HepG2 (cell line): ENCODE measurements at regions not wholly inside any gene's neighbourhood (a gene's known extent, or its start where the extent isn't known, plus 50 kb on each side); places are given as distances from the start of the nearest gene placed in this dataset.
"Not testable (repeated sequence)": the region's sequence is repeated elsewhere in the genome, so short reads cannot be mapped to it uniquely, and the experiment has no call there.

Experiments
- ATAC-seq: fragments of 200-7000 bp; cut with Tn5 transposase; 3 replicates; pipeline ENCODE4 v1.9.1; 2020; ENCODE audit warnings: mild to moderate bottlenecking, moderate library complexity
- BruUV-seq: library from RNA; stranded (reverse); fragments of 400-500 nt; replicated peaks from 2 replicates; lab custom pipeline; 2021; lab: Mats Ljungman, UMichigan
- CTCF ChIA-PET: fragments of 300-600 bp; formaldehyde crosslinking; extraction: SDS; loops from one replicate; lab custom pipeline; 2021; ENCODE audit warnings: low total read pairs, inconsistent platforms, low intra/inter-chr PET ratio; lab: Yijun Ruan, JAX
- POLR2A ChIA-PET: fragments of 350-600 bp; sonication (Branson Sonifier 250); formaldehyde crosslinking; loops from one replicate; lab custom pipeline; 2020; ENCODE audit warnings: antibody characterized with exemption, inconsistent platforms; lab: Yijun Ruan, JAX
- DNase-seq: peaks from one replicate; pipeline ENCODE4 v3.0.0-alpha.2; 2015; ENCODE audit warnings: low spot score
- FAIRE-seq: peaks from 3 replicates; lab custom pipeline; 2011; peaks lifted over from hg19 to GRCh38; lab: Jason Lieb, UNC
- H2AFZ ChIP-seq: one replicate; pipeline ENCODE4 v1.6.1; 2011; ENCODE audit warnings: low read length, inconsistent platforms
- H3K27ac ChIP-seq: fragments of 300-600 bp; 3 replicates; pipeline ENCODE4 v1.8.0; 2011; ENCODE audit warnings: mixed run types, mild to moderate bottlenecking, mixed read lengths, low read length, inconsistent platforms; ENCODE audit not compliant: insufficient read depth; ENCODE audit errors: extremely low read length
- H3K27me3 ChIP-seq, 2 experiments: fragments of 200-600 bp in 1 of 2; 2 replicates in 1 of 2; 3 replicates in 1 of 2; pipeline versions ENCODE4 v1.6.0 to v1.8.0; 2011; ENCODE audit warnings: low read length in 2 of 2, mild to moderate bottlenecking in 2 of 2, moderate library complexity in 2 of 2, inconsistent platforms in 1 of 2; ENCODE audit not compliant: insufficient read depth in 2 of 2, control insufficient read depth in 1 of 2
- H3K36me3 ChIP-seq, 2 experiments: fragments of 200-600 bp in 1 of 2; replicated peaks in 1 of 2; 2 replicates in 1 of 2; 3 replicates in 1 of 2; pipeline versions ENCODE4 v1.5.1 to v1.8.0; 2011; ENCODE audit warnings: low read length in 2 of 2, inconsistent platforms in 1 of 2; ENCODE audit not compliant: insufficient read depth in 2 of 2, control insufficient read depth in 1 of 2
- H3K4me1 ChIP-seq: 2 replicates; pipeline ENCODE4 v1.5.1; 2012; ENCODE audit warnings: low read length, inconsistent platforms; ENCODE audit not compliant: insufficient read depth
- H3K4me2 ChIP-seq: 2 replicates; pipeline ENCODE4 v1.6.0; 2011; ENCODE audit warnings: low read depth, low read length, inconsistent platforms
- H3K4me3 ChIP-seq, 3 experiments: fragments of 200-600 bp in 1 of 3; sonication (generic), shearing (Covaris generic) in 1 of 3; replicated peaks in 1 of 3; 2 replicates each; pipeline ENCODE4 v1.5.1; 2011 to 2016; ENCODE audit warnings: low read length in 3 of 3, inconsistent platforms in 2 of 3, low read depth in 2 of 3, mild to moderate bottlenecking in 2 of 3, control low read depth in 1 of 3, mixed read lengths in 1 of 3; ENCODE audit not compliant: insufficient read depth in 1 of 3
- H3K79me2 ChIP-seq: one replicate; pipeline ENCODE4 v1.6.1; 2011; ENCODE audit warnings: low read length, inconsistent platforms; ENCODE audit not compliant: insufficient read depth
- H3K9ac ChIP-seq: 2 replicates; pipeline ENCODE4 v1.6.0; 2011; ENCODE audit warnings: mild to moderate bottlenecking, low read depth, low read length, inconsistent platforms; ENCODE audit not compliant: insufficient read depth
- H3K9me3 ChIP-seq: 2 replicates; pipeline ENCODE4 v1.5.1; 2012; ENCODE audit warnings: mild to moderate bottlenecking, low read length
- H4K20me1 ChIP-seq: 2 replicates; pipeline ENCODE4 v1.6.0; 2011; ENCODE audit warnings: inconsistent platforms, mild to moderate bottlenecking, low read length, moderate library complexity; ENCODE audit not compliant: insufficient read depth
- DMAP1 ChIP-seq: IDR thresholded peaks from 2 replicates; pipeline ENCODE4 v1.6.1; 2016
- FOSL2 ChIP-seq: sonication (generic); formaldehyde crosslinking; IDR thresholded peaks from 2 replicates; pipeline ENCODE4 v1.4.0; 2020; ENCODE audit warnings: missing genetic modification reagents
- IKZF1 ChIP-seq: fragments of 450-650 bp; IDR thresholded peaks from 2 replicates; pipeline ENCODE4 v1.7.1; 2016
- KDM5B ChIP-seq: sonication (generic); formaldehyde crosslinking; IDR thresholded peaks from 2 replicates; pipeline ENCODE4 v1.4.0; 2020; ENCODE audit warnings: missing genetic modification reagents, mild to moderate bottlenecking, borderline replicate concordance
- NFKBIZ ChIP-seq: IDR thresholded peaks from 2 replicates; pipeline ENCODE4 v1.6.1; 2018; ENCODE audit warnings: missing genetic modification reagents, missing compliant biosample characterization
- NPAS2 ChIP-seq: sonication (generic); formaldehyde crosslinking; IDR thresholded peaks from 2 replicates; pipeline ENCODE4 v1.8.0; 2022; ENCODE audit warnings: mild to moderate bottlenecking, missing genetic modification reagents, borderline replicate concordance
- REPIN1 ChIP-seq: sonication (generic); formaldehyde crosslinking; IDR thresholded peaks from 2 replicates; pipeline ENCODE4 v1.8.0; 2022; ENCODE audit warnings: missing genetic modification reagents, low read depth, mild to moderate bottlenecking, borderline replicate concordance
- SNRNP70 ChIP-seq: fragments of 200-400 bp; formaldehyde crosslinking; IDR thresholded peaks from 2 replicates; pipeline ENCODE4 v1.6.1; 2017; ENCODE audit warnings: mild to moderate bottlenecking, low read depth, low read length, moderate library complexity
- ZNF558 ChIP-seq: sonication (generic); formaldehyde crosslinking; IDR thresholded peaks from 2 replicates; pipeline ENCODE4 v1.9.0; 2022; ENCODE audit warnings: mild to moderate bottlenecking, missing genetic modification reagents, borderline replicate concordance
- WGBS: methylation state at CpG from one replicate; pipeline ENCODE4 v1.1.6; 2017; ENCODE audit warnings: low lambda C conversion rate; 5-methylcytosine and 5-hydroxymethylcytosine counted together
- in situ Hi-C: cut with HindIII; loops from 2 replicates; pipeline ENCODE4 v1.10.0; 2017; ENCODE audit warnings: low pct_unique_long_range_greater_than_20kb; ENCODE audit not compliant: extremely low pct_ligation_motif_present
- intact Hi-C: fragments of 100-400 bp; cut with micrococcal nuclease; formaldehyde crosslinking; loops from one replicate; pipeline ENCODE4 v1.10.0; 2022; ENCODE audit not compliant: unreplicated experiment
- TF ChIP-seq, protein P1 (sequence below): fragments of 450-650 bp; IDR thresholded peaks from 2 replicates; pipeline ENCODE4 v1.6.1; 2017; ENCODE audit warnings: mild to moderate bottlenecking
- TF ChIP-seq, protein P2 (sequence below): sonication (generic); formaldehyde crosslinking; IDR thresholded peaks from 2 replicates; pipeline ENCODE4 v1.4.0; 2020; ENCODE audit warnings: mild to moderate bottlenecking, missing genetic modification reagents, borderline replicate concordance

DNA sequence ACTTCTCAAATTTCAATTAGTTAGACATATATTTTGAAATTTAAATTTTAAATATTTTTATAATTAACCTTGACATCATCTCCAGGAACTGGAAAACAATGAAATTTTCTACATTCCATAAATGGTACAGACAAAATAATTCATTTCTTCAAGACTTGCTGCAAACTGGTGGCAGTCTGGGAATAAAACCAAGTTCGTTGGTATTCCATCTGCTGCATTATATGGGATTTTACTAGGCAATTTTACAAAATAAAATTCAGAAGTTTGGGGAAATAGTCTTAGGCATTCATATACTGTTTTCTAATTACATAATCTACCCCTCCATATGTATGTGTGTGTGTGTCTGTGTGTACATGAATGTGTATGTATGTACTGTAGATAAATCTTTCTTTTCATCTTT, 984.6 kb upstream of the KCND2 start:
- no peak for DNase-seq
- H3K79me2 ChIP-seq = no peaks in the 10 kb centered on the region
- intact Hi-C loops = no loop called here
- H3K9me3 ChIP-seq = no peaks in the 10 kb centered on the region
- no peak overlapping the region for H2AFZ ChIP-seq
- TF ChIP-seq KDM5B (CRISPR knock-in tag) (no peak), SNRNP70 (no peak), REPIN1 (CRISPR knock-in tag) (no peak), NPAS2 (CRISPR knock-in tag) (no peak), ZNF558 (CRISPR knock-in tag) (no peak), DMAP1 (no peak), FOSL2 (CRISPR knock-in tag) (no peak), NFKBIZ (CRISPR knock-in tag) (no peak), IKZF1 (no peak)
- TF ChIP-seq, protein P1, sequence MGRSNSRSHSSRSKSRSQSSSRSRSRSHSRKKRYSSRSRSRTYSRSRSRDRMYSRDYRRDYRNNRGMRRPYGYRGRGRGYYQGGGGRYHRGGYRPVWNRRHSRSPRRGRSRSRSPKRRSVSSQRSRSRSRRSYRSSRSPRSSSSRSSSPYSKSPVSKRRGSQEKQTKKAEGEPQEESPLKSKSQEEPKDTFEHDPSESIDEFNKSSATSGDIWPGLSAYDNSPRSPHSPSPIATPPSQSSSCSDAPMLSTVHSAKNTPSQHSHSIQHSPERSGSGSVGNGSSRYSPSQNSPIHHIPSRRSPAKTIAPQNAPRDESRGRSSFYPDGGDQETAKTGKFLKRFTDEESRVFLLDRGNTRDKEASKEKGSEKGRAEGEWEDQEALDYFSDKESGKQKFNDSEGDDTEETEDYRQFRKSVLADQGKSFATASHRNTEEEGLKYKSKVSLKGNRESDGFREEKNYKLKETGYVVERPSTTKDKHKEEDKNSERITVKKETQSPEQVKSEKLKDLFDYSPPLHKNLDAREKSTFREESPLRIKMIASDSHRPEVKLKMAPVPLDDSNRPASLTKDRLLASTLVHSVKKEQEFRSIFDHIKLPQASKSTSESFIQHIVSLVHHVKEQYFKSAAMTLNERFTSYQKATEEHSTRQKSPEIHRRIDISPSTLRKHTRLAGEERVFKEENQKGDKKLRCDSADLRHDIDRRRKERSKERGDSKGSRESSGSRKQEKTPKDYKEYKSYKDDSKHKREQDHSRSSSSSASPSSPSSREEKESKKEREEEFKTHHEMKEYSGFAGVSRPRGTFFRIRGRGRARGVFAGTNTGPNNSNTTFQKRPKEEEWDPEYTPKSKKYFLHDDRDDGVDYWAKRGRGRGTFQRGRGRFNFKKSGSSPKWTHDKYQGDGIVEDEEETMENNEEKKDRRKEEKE = no peak
- TF ChIP-seq, protein P2, sequence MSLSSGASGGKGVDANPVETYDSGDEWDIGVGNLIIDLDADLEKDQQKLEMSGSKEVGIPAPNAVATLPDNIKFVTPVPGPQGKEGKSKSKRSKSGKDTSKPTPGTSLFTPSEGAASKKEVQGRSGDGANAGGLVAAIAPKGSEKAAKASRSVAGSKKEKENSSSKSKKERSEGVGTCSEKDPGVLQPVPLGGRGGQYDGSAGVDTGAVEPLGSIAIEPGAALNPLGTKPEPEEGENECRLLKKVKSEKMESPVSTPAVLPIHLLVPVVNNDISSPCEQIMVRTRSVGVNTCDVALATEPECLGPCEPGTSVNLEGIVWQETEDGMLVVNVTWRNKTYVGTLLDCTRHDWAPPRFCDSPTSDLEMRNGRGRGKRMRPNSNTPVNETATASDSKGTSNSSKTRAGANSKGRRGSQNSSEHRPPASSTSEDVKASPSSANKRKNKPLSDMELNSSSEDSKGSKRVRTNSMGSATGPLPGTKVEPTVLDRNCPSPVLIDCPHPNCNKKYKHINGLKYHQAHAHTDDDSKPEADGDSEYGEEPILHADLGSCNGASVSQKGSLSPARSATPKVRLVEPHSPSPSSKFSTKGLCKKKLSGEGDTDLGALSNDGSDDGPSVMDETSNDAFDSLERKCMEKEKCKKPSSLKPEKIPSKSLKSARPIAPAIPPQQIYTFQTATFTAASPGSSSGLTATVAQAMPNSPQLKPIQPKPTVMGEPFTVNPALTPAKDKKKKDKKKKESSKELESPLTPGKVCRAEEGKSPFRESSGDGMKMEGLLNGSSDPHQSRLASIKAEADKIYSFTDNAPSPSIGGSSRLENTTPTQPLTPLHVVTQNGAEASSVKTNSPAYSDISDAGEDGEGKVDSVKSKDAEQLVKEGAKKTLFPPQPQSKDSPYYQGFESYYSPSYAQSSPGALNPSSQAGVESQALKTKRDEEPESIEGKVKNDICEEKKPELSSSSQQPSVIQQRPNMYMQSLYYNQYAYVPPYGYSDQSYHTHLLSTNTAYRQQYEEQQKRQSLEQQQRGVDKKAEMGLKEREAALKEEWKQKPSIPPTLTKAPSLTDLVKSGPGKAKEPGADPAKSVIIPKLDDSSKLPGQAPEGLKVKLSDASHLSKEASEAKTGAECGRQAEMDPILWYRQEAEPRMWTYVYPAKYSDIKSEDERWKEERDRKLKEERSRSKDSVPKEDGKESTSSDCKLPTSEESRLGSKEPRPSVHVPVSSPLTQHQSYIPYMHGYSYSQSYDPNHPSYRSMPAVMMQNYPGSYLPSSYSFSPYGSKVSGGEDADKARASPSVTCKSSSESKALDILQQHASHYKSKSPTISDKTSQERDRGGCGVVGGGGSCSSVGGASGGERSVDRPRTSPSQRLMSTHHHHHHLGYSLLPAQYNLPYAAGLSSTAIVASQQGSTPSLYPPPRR = no peak
- TF ChIP-seq, all 625 proteins: peak for 0
- in situ Hi-C loops = no loop called here
- Histone ChIP-seq H3K36me3 (no peaks in the 10 kb centered on the region), H3K4me1 (no peaks in the 10 kb centered on the region), H3K4me3 (no peak overlapping the region), H3K9ac (no peak overlapping the region), H3K27me3 (no peaks in the 10 kb centered on the region), H3K4me2 (no peak overlapping the region), H4K20me1 (no peaks in the 10 kb centered on the region), H3K27ac (no peak overlapping the region)
- WGBS = 0% methylated on average over 1 of the region's 1 CpG
- FAIRE-seq (no peak), ATAC-seq (no peak)
- CTCF ChIA-PET = no interaction called here
- POLR2A ChIA-PET = no interaction called here
- BruUV-seq = no TSS peak

- H3K9me3 ChIP-seq, H3K27me3 ChIP-seq, POLR2A ChIA-PET, FAIRE-seq, intact Hi-C loops, BruUV-seq, H3K4me1 ChIP-seq, H3K4me2 ChIP-seq, CTCF ChIA-PET, H4K20me1 ChIP-seq, ATAC-seq, H3K9ac ChIP-seq, in situ Hi-C loops, H3K4me3 ChIP-seq, H3K27ac ChIP-seq, H2AFZ ChIP-seq, H3K36me3 ChIP-seq, DNase-seq, H3K79me2 ChIP-seq: not testable (repeated sequence)
- WGBS = 5% methylated on average over 3 of the region's 3 CpGs
Measured at GRCh38 chr7:119300341-119300740, 972.6 kb upstream of the KCND2 start.
